Astrocyte (in vitro differentiated cells and primary cell): ENCODE measurements at regions not wholly inside any gene's neighbourhood (a gene's known extent, or its start where the extent isn't known, plus 50 kb on each side); places are given as distances from the start of the nearest gene placed in this dataset.

Experiments
- DNase-seq: peaks from one replicate; pipeline ENCODE4 v3.0.0-alpha.2; 2010; ENCODE audit warnings: low read depth
- FAIRE-seq: peaks from 2 replicates; lab custom pipeline; 2011; peaks lifted over from hg19 to GRCh38; lab: Jason Lieb, UNC
- H2AFZ ChIP-seq: 2 replicates; pipeline ENCODE4 v1.6.0; 2012; ENCODE audit warnings: low read depth, low read length, inconsistent platforms
- H3K27ac ChIP-seq: 2 replicates; pipeline ENCODE4 v1.5.1; 2011; ENCODE audit warnings: low read depth, low read length, inconsistent platforms
- H3K27me3 ChIP-seq: 2 replicates; pipeline ENCODE4 v1.6.0; 2011; ENCODE audit warnings: low read length, inconsistent platforms; ENCODE audit not compliant: insufficient read depth
- H3K36me3 ChIP-seq: 2 replicates; pipeline ENCODE4 v1.5.1; 2011; ENCODE audit warnings: low read length, inconsistent platforms; ENCODE audit not compliant: insufficient read depth
- H3K4me1 ChIP-seq: 2 replicates; pipeline ENCODE4 v1.5.1; 2011; ENCODE audit warnings: low read length, inconsistent platforms; ENCODE audit not compliant: insufficient read depth
- H3K4me2 ChIP-seq: 2 replicates; pipeline ENCODE4 v1.6.0; 2012; ENCODE audit warnings: low read length, inconsistent platforms
- H3K4me3 ChIP-seq: 2 replicates; pipeline ENCODE4 v1.5.1; 2011; ENCODE audit warnings: low read depth, mild to moderate bottlenecking, low read length, inconsistent platforms; ENCODE audit not compliant: insufficient read depth
- H3K79me2 ChIP-seq: 2 replicates; pipeline ENCODE4 v1.6.0; 2012; ENCODE audit warnings: mild to moderate bottlenecking, low read length, inconsistent platforms; ENCODE audit not compliant: insufficient read depth
- H3K9ac ChIP-seq: 2 replicates; pipeline ENCODE4 v1.6.0; 2012; ENCODE audit warnings: mild to moderate bottlenecking, low read length, inconsistent platforms
- H3K9me3 ChIP-seq: 2 replicates; pipeline ENCODE4 v1.5.1; 2012; ENCODE audit warnings: low read depth, mild to moderate bottlenecking, low read length, inconsistent platforms; ENCODE audit not compliant: insufficient read depth
- H4K20me1 ChIP-seq: 2 replicates; pipeline ENCODE4 v1.6.0; 2012; ENCODE audit warnings: low read length, inconsistent platforms; ENCODE audit not compliant: insufficient read depth
- H3K27ac Mint-ChIP-seq: one replicate; pipeline ENCODE4 v1.8.0; 2021; ENCODE audit warnings: mild to moderate bottlenecking, mixed read lengths; ENCODE audit not compliant: unreplicated experiment
- H3K27me3 Mint-ChIP-seq: one replicate; pipeline ENCODE4 v1.8.0; 2021; ENCODE audit warnings: low read depth, mixed read lengths; ENCODE audit not compliant: unreplicated experiment
- H3K36me3 Mint-ChIP-seq: one replicate; pipeline ENCODE4 v1.8.0; 2021; ENCODE audit warnings: low read depth, mixed read lengths; ENCODE audit not compliant: unreplicated experiment
- H3K4me1 Mint-ChIP-seq: one replicate; pipeline ENCODE4 v1.8.0; 2021; ENCODE audit warnings: low read depth, mixed read lengths; ENCODE audit not compliant: unreplicated experiment
- H3K4me3 Mint-ChIP-seq: one replicate; pipeline ENCODE4 v1.8.0; 2021; ENCODE audit warnings: mild to moderate bottlenecking, moderate library complexity, mixed read lengths; ENCODE audit not compliant: unreplicated experiment
- H3K9me3 Mint-ChIP-seq: one replicate; pipeline ENCODE4 v1.8.0; 2021; ENCODE audit warnings: mild to moderate bottlenecking, mixed read lengths; ENCODE audit not compliant: unreplicated experiment
- EZH2 ChIP-seq: IDR thresholded peaks from 2 replicates; pipeline ENCODE4 v1.6.1; 2012; ENCODE audit warnings: mild to moderate bottlenecking, low read length, inconsistent platforms; ENCODE audit not compliant: insufficient read depth
- TF ChIP-seq, protein P1 (sequence below): IDR thresholded peaks from 2 replicates; pipeline ENCODE4 v1.5.1; 2011; ENCODE audit warnings: low read depth, mild to moderate bottlenecking, inconsistent platforms, low read length, moderate library complexity; ENCODE audit not compliant: insufficient read depth

DNA sequence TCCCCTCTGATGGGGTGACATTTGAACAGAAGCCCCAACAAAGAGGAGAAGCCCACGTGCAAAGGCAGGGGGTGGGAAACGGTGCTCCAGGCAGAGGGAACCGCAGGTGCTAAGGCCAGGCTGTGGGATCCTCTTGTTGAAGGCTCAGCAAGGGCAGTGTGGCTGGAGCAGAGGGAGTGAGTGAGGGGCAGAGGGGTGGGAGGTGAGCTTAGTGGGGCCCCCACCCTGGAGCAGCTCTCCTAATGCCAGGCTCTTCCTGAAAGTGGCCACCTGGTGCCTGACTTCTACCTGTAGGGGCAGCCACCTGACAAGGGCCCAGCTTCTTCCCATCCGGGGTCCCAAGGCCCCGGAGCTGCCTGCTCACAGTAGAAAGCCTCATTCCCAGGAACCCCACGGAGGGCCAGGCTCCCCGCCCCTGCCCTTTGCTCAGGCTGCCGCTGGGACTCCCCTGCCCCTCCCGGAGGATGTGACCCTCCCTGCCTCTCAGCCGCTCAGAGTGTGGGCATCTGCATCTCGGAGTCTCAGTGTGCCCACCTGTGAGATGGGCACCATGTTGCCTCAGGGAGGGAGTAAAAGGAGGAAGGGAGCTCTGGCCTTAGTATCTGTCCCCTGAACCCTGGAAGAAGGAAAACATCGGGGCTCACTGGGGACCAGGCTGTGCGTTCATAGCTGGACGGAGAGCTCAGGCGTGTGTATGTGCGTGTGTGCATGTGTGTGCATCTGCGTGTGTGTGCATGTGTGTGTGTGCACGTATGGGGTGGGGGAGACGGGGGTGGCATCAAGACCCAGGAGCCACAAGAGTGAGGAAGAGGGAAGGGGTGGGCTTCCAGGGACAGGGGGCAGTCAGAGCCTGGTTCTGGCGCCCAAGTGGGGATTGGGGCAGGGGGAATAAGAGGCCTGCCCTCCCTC lies 119.4 kb downstream of the CEBPB start:
- H3K4me1 Mint-ChIP-seq = peaks cover 14% of the 10 kb centered on the region
- H3K36me3 ChIP-seq = no peaks in the 10 kb centered on the region
- H3K9me3 Mint-ChIP-seq = no peaks in the 10 kb centered on the region
- no peaks in the 10 kb centered on the region for H3K36me3 Mint-ChIP-seq
- no peak overlapping the region for H3K4me3 Mint-ChIP-seq
- H3K27ac Mint-ChIP-seq = peak overlapping the region; percentile 48
- H3K27me3 Mint-ChIP-seq = peaks cover 22% of the 10 kb centered on the region
- peak overlapping the region; percentile 90 for H3K9ac ChIP-seq
- H4K20me1 ChIP-seq = no peaks in the 10 kb centered on the region
- H3K4me3 ChIP-seq = no peak overlapping the region
- no peak for TF ChIP-seq EZH2
- TF ChIP-seq, protein P1, sequence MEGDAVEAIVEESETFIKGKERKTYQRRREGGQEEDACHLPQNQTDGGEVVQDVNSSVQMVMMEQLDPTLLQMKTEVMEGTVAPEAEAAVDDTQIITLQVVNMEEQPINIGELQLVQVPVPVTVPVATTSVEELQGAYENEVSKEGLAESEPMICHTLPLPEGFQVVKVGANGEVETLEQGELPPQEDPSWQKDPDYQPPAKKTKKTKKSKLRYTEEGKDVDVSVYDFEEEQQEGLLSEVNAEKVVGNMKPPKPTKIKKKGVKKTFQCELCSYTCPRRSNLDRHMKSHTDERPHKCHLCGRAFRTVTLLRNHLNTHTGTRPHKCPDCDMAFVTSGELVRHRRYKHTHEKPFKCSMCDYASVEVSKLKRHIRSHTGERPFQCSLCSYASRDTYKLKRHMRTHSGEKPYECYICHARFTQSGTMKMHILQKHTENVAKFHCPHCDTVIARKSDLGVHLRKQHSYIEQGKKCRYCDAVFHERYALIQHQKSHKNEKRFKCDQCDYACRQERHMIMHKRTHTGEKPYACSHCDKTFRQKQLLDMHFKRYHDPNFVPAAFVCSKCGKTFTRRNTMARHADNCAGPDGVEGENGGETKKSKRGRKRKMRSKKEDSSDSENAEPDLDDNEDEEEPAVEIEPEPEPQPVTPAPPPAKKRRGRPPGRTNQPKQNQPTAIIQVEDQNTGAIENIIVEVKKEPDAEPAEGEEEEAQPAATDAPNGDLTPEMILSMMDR = no peak
- no peaks in the 10 kb centered on the region for H3K9me3 ChIP-seq
- no peaks in the 10 kb centered on the region for H3K79me2 ChIP-seq
- peak overlapping the region; percentile 82 for H3K4me2 ChIP-seq
- DNase-seq (no peak), FAIRE-seq (no peak)
- H2AFZ ChIP-seq = no peak overlapping the region
- peak overlapping the region; percentile 98 for H3K27ac ChIP-seq
- H3K27me3 ChIP-seq = no peaks in the 10 kb centered on the region
- peaks cover 39% of the 10 kb centered on the region for H3K4me1 ChIP-seq

DNA sequence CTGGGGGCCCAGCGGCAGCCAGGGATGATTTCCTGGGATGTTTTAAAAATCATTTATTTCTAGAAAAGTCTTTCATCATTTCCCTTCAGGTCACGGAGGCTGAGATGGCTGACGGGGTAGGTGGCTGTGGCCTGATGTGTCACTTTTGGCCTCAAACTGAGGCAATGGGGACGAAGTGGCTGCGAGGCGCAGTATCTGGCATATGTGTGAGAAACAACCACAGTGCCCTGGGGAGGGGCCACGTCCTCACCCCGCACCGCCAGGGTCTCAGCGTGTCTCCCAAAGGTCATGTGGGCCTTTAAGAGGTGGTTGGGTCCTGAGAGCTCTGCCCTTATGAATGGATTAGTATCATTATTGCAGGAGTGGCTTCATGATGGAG lies 120.0 kb downstream of the CEBPB start:
- DNase-seq (no peak), FAIRE-seq (no peak)
- no peaks in the 10 kb centered on the region for H3K9me3 Mint-ChIP-seq
- Histone ChIP-seq H4K20me1 (no peaks in the 10 kb centered on the region), H3K4me3 (no peak overlapping the region), H3K4me2 (no peak overlapping the region), H3K9ac (no peak overlapping the region), H3K9me3 (no peaks in the 10 kb centered on the region), H3K27me3 (no peaks in the 10 kb centered on the region), H3K79me2 (no peaks in the 10 kb centered on the region), H2AFZ (no peak overlapping the region), H3K36me3 (no peaks in the 10 kb centered on the region), H3K4me1 (peaks cover 32% of the 10 kb centered on the region), H3K27ac (no peak overlapping the region)
- H3K27me3 Mint-ChIP-seq = peaks cover 22% of the 10 kb centered on the region
- no peak overlapping the region for H3K27ac Mint-ChIP-seq
- no peaks in the 10 kb centered on the region for H3K36me3 Mint-ChIP-seq
- TF ChIP-seq EZH2 = no peak
- TF ChIP-seq, protein P1 = no peak
- H3K4me1 Mint-ChIP-seq = peaks cover 10% of the 10 kb centered on the region
- no peak overlapping the region for H3K4me3 Mint-ChIP-seq
